ENCODE measurements at regions not wholly inside any gene's neighbourhood (a gene's known extent, or its start where the extent isn't known, plus 50 kb on each side); places are given as distances from the start of the nearest gene placed in this dataset.

- no peak for DNase-seq (ENCODE audit: low spot score)
These were observed 52.9 kb downstream of the FRMPD3 start for GRCh38 chrX:107502316-107502715.

- DNase-seq (ENCODE audit: low spot score) = no peak
These were observed 54.6 kb downstream of the FRMPD3 start for GRCh38 chrX:107504006-107504405.

- no peak for DNase-seq (ENCODE audit: low spot score)
These were observed 55.8 kb downstream of the FRMPD3 start for GRCh38 chrX:107505223-107505622.

GRCh38 chrX:107506596-107507031 lies 57.2 kb downstream of the FRMPD3 start:
- DNase-seq (ENCODE audit: low spot score) = no peak

- no peak for DNase-seq (ENCODE audit: low spot score)
These were observed 57.8 kb downstream of the FRMPD3 start for GRCh38 chrX:107507093-107507743.

- DNase-seq (ENCODE audit: low spot score) = no peak
These were observed 58.3 kb downstream of the FRMPD3 start for GRCh38 chrX:107507744-107508117.

GRCh38 chrX:107508925-107509324 lies 59.5 kb downstream of the FRMPD3 start:
- DNase-seq (ENCODE audit: low spot score) = no peak

- DNase-seq (ENCODE audit: low spot score) = no peak
These were observed 65.5 kb downstream of the FRMPD3 start for GRCh38 chrX:107514944-107515343.

- DNase-seq (ENCODE audit: low spot score) = no peak
These were observed 72.6 kb downstream of the FRMPD3 start for GRCh38 chrX:107521877-107522586.

GRCh38 chrX:107522901-107523300 lies 73.4 kb downstream of the FRMPD3 start:
- no peak for DNase-seq (ENCODE audit: low spot score)

GRCh38 chrX:107526141-107526540 lies 76.7 kb downstream of the FRMPD3 start:
- DNase-seq (ENCODE audit: low spot score) = no peak

- DNase-seq (ENCODE audit: low spot score) = no peak
These were observed 80.7 kb downstream of the FRMPD3 start for GRCh38 chrX:107530141-107530540.

- peak; percentile 38 for DNase-seq (ENCODE audit: low spot score)
These were observed 88.4 kb downstream of the FRMPD3 start for GRCh38 chrX:107537815-107538214.

GRCh38 chrX:107541244-107541643 lies 87.1 kb upstream of the PRPS1 start:
- no peak for DNase-seq (ENCODE audit: low spot score)

GRCh38 chrX:107542040-107542439 lies 86.3 kb upstream of the PRPS1 start:
- no peak for DNase-seq (ENCODE audit: low spot score)

- DNase-seq (ENCODE audit: low spot score) = peak; percentile 21
These were observed 85.8 kb upstream of the PRPS1 start for GRCh38 chrX:107542500-107542899.

GRCh38 chrX:107547621-107548020 lies 80.7 kb upstream of the PRPS1 start:
- no peak for DNase-seq (ENCODE audit: low spot score)

GRCh38 chrX:107548775-107549174 lies 79.5 kb upstream of the PRPS1 start:
- no peak for DNase-seq (ENCODE audit: low spot score)

GRCh38 chrX:107549504-107549903 lies 78.8 kb upstream of the PRPS1 start:
- DNase-seq (ENCODE audit: low spot score) = no peak

- DNase-seq (ENCODE audit: low spot score) = no peak
These were observed 76.8 kb upstream of the PRPS1 start for GRCh38 chrX:107551546-107551945.

GRCh38 chrX:107552930-107553329 lies 75.4 kb upstream of the PRPS1 start:
- DNase-seq (ENCODE audit: low spot score) = peak; percentile 49

GRCh38 chrX:107556967-107557366 lies 71.3 kb upstream of the PRPS1 start:
- no peak for DNase-seq (ENCODE audit: low spot score)

- no peak for DNase-seq (ENCODE audit: low spot score)
These were observed 68.8 kb upstream of the PRPS1 start for GRCh38 chrX:107559506-107559905.

GRCh38 chrX:107560041-107560440 lies 68.3 kb upstream of the PRPS1 start:
- no peak for DNase-seq (ENCODE audit: low spot score)

Data from GM03348 (cell line).